H1 (cell line): ENCODE measurements at regions not wholly inside any gene's neighbourhood (a gene's known extent, or its start where the extent isn't known, plus 50 kb on each side); places are given as distances from the start of the nearest gene placed in this dataset.

Experiments used
- CTCF ChIA-PET: fragments of 300-600 bp; sonication (Branson Sonifier 250); formaldehyde crosslinking; loops from one replicate; lab custom pipeline; 2021; ENCODE audit not compliant: partially characterized antibody; lab: Charles Lee
- POLR2A ChIA-PET: fragments of 300-600 bp; sonication (Branson Sonifier 250); formaldehyde crosslinking; loops from one replicate; lab custom pipeline; 2021; ENCODE audit warnings: inconsistent platforms; ENCODE audit not compliant: partially characterized antibody; lab: Charles Lee
- DNase-seq, 2 experiments: peaks; one replicate each; pipeline versions ENCODE4 v3.0.0 to v3.0.0-alpha.2; 2010 to 2022; ENCODE audit warnings: low spot score in 2 of 2, low read depth in 1 of 2, mixed read lengths in 1 of 2
- FAIRE-seq: peaks from 2 replicates; lab custom pipeline; 2011; peaks lifted over from hg19 to GRCh38; lab: Jason Lieb, UNC
- H2AFZ ChIP-seq: 2 replicates; pipeline ENCODE4 v1.8.1; 2012; ENCODE audit warnings: low read length, inconsistent platforms
- H2AK5ac ChIP-seq: 2 replicates; pipeline ENCODE4 v1.6.1; 2013; ENCODE audit warnings: low read depth, low read length
- H2BK120ac ChIP-seq: replicated peaks from 2 replicates; pipeline ENCODE3; 2013; ENCODE audit warnings: low read depth, low read length, inconsistent platforms
- H2BK12ac ChIP-seq: 2 replicates; pipeline ENCODE4 v1.6.1; 2013; ENCODE audit warnings: low read depth, low read length
- H2BK15ac ChIP-seq: 2 replicates; pipeline ENCODE4 v1.6.1; 2013; ENCODE audit warnings: low read length
- H2BK20ac ChIP-seq: 2 replicates; pipeline ENCODE4 v1.6.1; 2013; ENCODE audit warnings: low read length
- H2BK5ac ChIP-seq: 2 replicates; pipeline ENCODE4 v1.6.1; 2013; ENCODE audit warnings: low read depth, low read length
- H3K14ac ChIP-seq: 2 replicates; pipeline ENCODE4 v1.6.1; 2013; ENCODE audit warnings: inconsistent platforms; ENCODE audit not compliant: insufficient read length
- H3K18ac ChIP-seq: 2 replicates; pipeline ENCODE4 v1.6.1; 2013; ENCODE audit warnings: low read length; ENCODE audit errors: extremely low read depth
- H3K23ac ChIP-seq: 2 replicates; pipeline ENCODE4 v1.6.1; 2013; ENCODE audit warnings: inconsistent platforms; ENCODE audit not compliant: insufficient read length
- H3K23me2 ChIP-seq: 2 replicates; pipeline ENCODE4 v1.6.1; 2013; ENCODE audit warnings: low read depth, low read length
- H3K27ac ChIP-seq: 2 replicates; pipeline ENCODE4 v1.6.1; 2011; ENCODE audit warnings: low read depth, low read length, inconsistent platforms
- H3K27me3 ChIP-seq, 4 experiments: replicated peaks in 1 of 4; 1 replicate in 1 of 4; 2 replicates in 3 of 4; pipeline versions ENCODE4 v1.6.1 to v1.8.1; 2011 to 2013; ENCODE audit warnings: low read length in 3 of 4, mild to moderate bottlenecking in 3 of 4, inconsistent platforms in 2 of 4, mixed read lengths in 2 of 4, moderate library complexity in 1 of 4; ENCODE audit not compliant: control insufficient read depth in 3 of 4, insufficient read depth in 3 of 4; ENCODE audit errors: extremely low read depth in 1 of 4
- H3K36me3 ChIP-seq, 4 experiments: 2 replicates each; pipeline versions ENCODE4 v1.6.1 to v1.8.1; 2011 to 2013; ENCODE audit warnings: mild to moderate bottlenecking in 4 of 4, low read length in 3 of 4, moderate library complexity in 2 of 4, control low read depth in 1 of 4, inconsistent platforms in 1 of 4; ENCODE audit not compliant: insufficient read depth in 4 of 4, control insufficient read depth in 2 of 4
- H3K4ac ChIP-seq: replicated peaks from 2 replicates; pipeline ENCODE3; 2013; ENCODE audit warnings: low read length, low read depth, mixed read lengths, inconsistent platforms; ENCODE audit not compliant: insufficient read length
- H3K4me1 ChIP-seq, 4 experiments: replicated peaks in 1 of 4; 1 replicate in 1 of 4; 2 replicates in 3 of 4; pipeline versions ENCODE4 v1.6.1 to v1.8.1; 2011 to 2013; ENCODE audit warnings: low read length in 3 of 4, inconsistent platforms in 2 of 4, mixed read lengths in 1 of 4; ENCODE audit not compliant: insufficient read depth in 4 of 4, control insufficient read depth in 3 of 4
- H3K4me2 ChIP-seq, 2 experiments: 2 replicates each; pipeline versions ENCODE4 v1.6.1 to v1.8.1; 2011 to 2013; ENCODE audit warnings: low read depth in 2 of 2, low read length in 2 of 2, control low read depth in 1 of 2, inconsistent platforms in 1 of 2, mild to moderate bottlenecking in 1 of 2; ENCODE audit not compliant: insufficient read depth in 1 of 2
- H3K4me3 ChIP-seq, 4 experiments: fragments of 200-600, 300-600 bp in 1 of 4; sonication (generic), shearing (Covaris generic), sonication (Bioruptor Twin) in 1 of 4; 2 replicates each; pipeline versions ENCODE4 v1.5.1 to v1.8.1; 2011 to 2016; ENCODE audit warnings: low read length in 4 of 4, low read depth in 3 of 4, control low read depth in 2 of 4, inconsistent platforms in 2 of 4, mild to moderate bottlenecking in 2 of 4, mixed read lengths in 1 of 4, moderate library complexity in 1 of 4; ENCODE audit not compliant: insufficient read depth in 2 of 4; ENCODE audit errors: extremely low read depth in 1 of 4
- H3K56ac ChIP-seq: replicated peaks from 2 replicates; pipeline ENCODE3; 2013; ENCODE audit warnings: low read depth, mild to moderate bottlenecking, mixed read lengths, low read length, inconsistent platforms; ENCODE audit not compliant: insufficient read length
- H3K79me1 ChIP-seq: 2 replicates; pipeline ENCODE4 v1.6.1; 2013; ENCODE audit warnings: low read depth, low read length, control low read depth
- H3K79me2 ChIP-seq, 2 experiments: 2 replicates each; pipeline versions ENCODE4 v1.6.1 to v1.8.1; 2012 to 2013; ENCODE audit warnings: low read length in 2 of 2, mild to moderate bottlenecking in 2 of 2, inconsistent platforms in 1 of 2; ENCODE audit not compliant: insufficient read depth in 2 of 2, control insufficient read depth in 1 of 2
- H3K9ac ChIP-seq, 4 experiments: replicated peaks in 1 of 4; 1 replicate in 1 of 4; 2 replicates in 3 of 4; pipeline versions ENCODE4 v1.6.1 to v1.8.1; 2011 to 2013; ENCODE audit warnings: low read depth in 3 of 4, low read length in 3 of 4, control low read depth in 2 of 4, mild to moderate bottlenecking in 2 of 4, moderate library complexity in 2 of 4, inconsistent platforms in 1 of 4; ENCODE audit errors: extremely low read depth in 1 of 4
- H3K9me3 ChIP-seq, 2 experiments: 2 replicates each; pipeline versions ENCODE4 v1.6.1 to v1.8.1; 2012 to 2013; ENCODE audit warnings: mild to moderate bottlenecking in 2 of 2, moderate library complexity in 2 of 2, control low read depth in 1 of 2, inconsistent platforms in 1 of 2, low read depth in 1 of 2, low read length in 1 of 2, mixed read lengths in 1 of 2; ENCODE audit not compliant: insufficient read depth in 2 of 2
- H4K20me1 ChIP-seq, 2 experiments: replicated peaks in 1 of 2; 2 replicates each; pipeline versions ENCODE3 to v1.8.1; 2011 to 2013; ENCODE audit warnings: inconsistent platforms in 2 of 2, low read length in 2 of 2, mild to moderate bottlenecking in 1 of 2; ENCODE audit not compliant: insufficient read depth in 2 of 2, control insufficient read depth in 1 of 2
- H4K5ac ChIP-seq: 2 replicates; pipeline ENCODE4 v1.6.1; 2013; ENCODE audit warnings: low read length, low read depth, mixed read lengths, inconsistent platforms; ENCODE audit not compliant: insufficient read length
- H4K8ac ChIP-seq: 2 replicates; pipeline ENCODE4 v1.8.0; 2013; ENCODE audit warnings: mild to moderate bottlenecking, moderate library complexity, low read length, inconsistent platforms; ENCODE audit not compliant: insufficient read depth; ENCODE audit errors: extremely low read depth
- H4K91ac ChIP-seq: replicated peaks from 2 replicates; pipeline ENCODE3; 2013; ENCODE audit warnings: low read length, mixed read lengths, inconsistent platforms; ENCODE audit not compliant: insufficient read length
- CHD2 ChIP-seq: IDR thresholded peaks from 2 replicates; pipeline ENCODE4 v1.6.1; 2012; ENCODE audit warnings: low read length, improper control_type of control experiment
- HDAC2 ChIP-seq, 2 experiments: fragments of 300-600 bp in 1 of 2; sonication (generic) in 1 of 2; IDR thresholded peaks; 2 replicates each; pipeline ENCODE4 v1.6.1; 2011 to 2012; ENCODE audit warnings: low read depth in 2 of 2, low read length in 2 of 2, mild to moderate bottlenecking in 2 of 2, moderate library complexity in 2 of 2, borderline replicate concordance in 1 of 2, inconsistent platforms in 1 of 2
- RFX5 ChIP-seq: IDR thresholded peaks from 2 replicates; pipeline ENCODE4 v1.6.1; 2011; ENCODE audit warnings: low read depth, low read length, improper control_type of control experiment, borderline replicate concordance
- WGBS, 2 experiments: shearing (Covaris generic) in 1 of 2; methylation state at CpG; one replicate each; pipeline versions ENCODE4 v1.1.6 to v1.1.7; 2013 to 2015; ENCODE audit warnings: low lambda C conversion rate in 2 of 2, mixed read lengths in 2 of 2, inconsistent platforms in 1 of 2, low coverage in 1 of 2, missing lambda C conversion rate in 1 of 2; ENCODE audit not compliant: insufficient replicate concordance in 2 of 2, insufficient coverage in 1 of 2, insufficient read length in 1 of 2; ENCODE audit errors: extremely low coverage in 1 of 2, missing lambda C conversion rate in 1 of 2; 5-methylcytosine and 5-hydroxymethylcytosine counted together
- TF ChIP-seq, protein P1 (sequence below): IDR thresholded peaks from 2 replicates; pipeline ENCODE4 v1.6.1; 2012; ENCODE audit warnings: inconsistent platforms

- Histone ChIP-seq H3K9ac (no peak overlapping the region), H3K79me1 (no peaks in the 10 kb centered on the region), H3K23me2 (no peaks in the 10 kb centered on the region), H4K20me1 (no peaks in the 10 kb centered on the region), H2AFZ (no peak overlapping the region), H2BK5ac (no peak overlapping the region), H2BK20ac (no peak overlapping the region), H3K18ac (no peak overlapping the region), H2AK5ac (no peak overlapping the region), H3K4me3 (no peak overlapping the region)
- 99% methylated on average over 11 of the region's 11 CpGs; no CpG with 5 or more reads in 1 of the 2 experiments for WGBS, 2 experiments
- TF ChIP-seq RFX5 (no peak), HDAC2 (IDR thresholded peaks at IDR 0.05; ENCODE audit: borderline replicate concordance in 1 of 2, low read depth in 2 of 2, low read length in 2 of 2) (no peak), CHD2 (no peak)
- TF ChIP-seq, protein P1, sequence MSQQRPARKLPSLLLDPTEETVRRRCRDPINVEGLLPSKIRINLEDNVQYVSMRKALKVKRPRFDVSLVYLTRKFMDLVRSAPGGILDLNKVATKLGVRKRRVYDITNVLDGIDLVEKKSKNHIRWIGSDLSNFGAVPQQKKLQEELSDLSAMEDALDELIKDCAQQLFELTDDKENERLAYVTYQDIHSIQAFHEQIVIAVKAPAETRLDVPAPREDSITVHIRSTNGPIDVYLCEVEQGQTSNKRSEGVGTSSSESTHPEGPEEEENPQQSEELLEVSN = no peak
- TF ChIP-seq, all 59 proteins: peak for 0
- H2BK12ac ChIP-seq = 0 out of 2 replicates have a peak overlapping the region, but pooled peaks have one; percentile 60
- H4K5ac ChIP-seq = no peak overlapping the region
- H4K91ac ChIP-seq = no peak overlapping the region
- no peak overlapping the region for H3K27ac ChIP-seq
- H3K27me3 ChIP-seq = no peaks in the 10 kb centered on the region
- no peak overlapping the region for H3K14ac ChIP-seq
- no peak overlapping the region for H3K56ac ChIP-seq
- H3K23ac ChIP-seq = no peak overlapping the region
- H4K8ac ChIP-seq = no peak overlapping the region
- CTCF ChIA-PET = interaction anchor here (0.6 to 1.7 kb wide), 5 partner anchors 11 to 1356 kb away, joined by 3 read pairs; no protein-coding TSS in a partner anchor
- H3K79me2 ChIP-seq = no peaks in the 10 kb centered on the region
- no peaks in the 10 kb centered on the region for H3K36me3 ChIP-seq
- no peak overlapping the region for H3K4ac ChIP-seq
- POLR2A ChIA-PET = no interaction called here
- H2BK15ac ChIP-seq = no peak overlapping the region
- H2BK120ac ChIP-seq = no peak overlapping the region
- H3K4me1 ChIP-seq = no peaks in the 10 kb centered on the region; a peak in 1 of 7 replicates
- H3K4me2 ChIP-seq = no peak overlapping the region
- peaks cover 0 to 3% of the 10 kb centered on the region in 2 experiments; a peak in 1 of 4 replicates for H3K9me3 ChIP-seq
- no peak for DNase-seq
- no peak for FAIRE-seq
Measured at GRCh38 chr10:128568041-128568440, 441.8 kb upstream of the MKI67 start.
